ENCODE measurements at regions not wholly inside any gene's neighbourhood (a gene's known extent, or its start where the extent isn't known, plus 50 kb on each side); places are given as distances from the start of the nearest gene placed in this dataset.

- TF ChIP-seq USF2 (CRISPR knock-in tag; IDR thresholded peaks at IDR 0.05) = no peak
- no peak for TF ChIP-seq ATF3 (CRISPR knock-in tag; conservative IDR thresholded peaks at IDR 0.05)
- no peak for TF ChIP-seq CTCF (IDR thresholded peaks at IDR 0.05)
- TF ChIP-seq CREB1 (CRISPR knock-in tag; IDR thresholded peaks at IDR 0.05) = no peak
- no peak for TF ChIP-seq STAT6 (CRISPR knock-in tag; conservative IDR thresholded peaks at IDR 0.05; ENCODE audit: low read depth)
- TF ChIP-seq NR3C1 (CRISPR knock-in tag; conservative IDR thresholded peaks at IDR 0.05; ENCODE audit: low read depth) = no peak
- TF ChIP-seq ZNF121 (CRISPR knock-in tag; IDR thresholded peaks at IDR 0.05) = no peak
- no peak for TF ChIP-seq TEAD1 (CRISPR knock-in tag; IDR thresholded peaks at IDR 0.05)
- no peak for TF ChIP-seq SP1 (CRISPR knock-in tag; conservative IDR thresholded peaks at IDR 0.05)
- TF ChIP-seq E2F4 (CRISPR knock-in tag; IDR thresholded peaks at IDR 0.05; ENCODE audit: borderline replicate concordance, low read depth) = no peak
- no peak for TF ChIP-seq ZBTB21 (CRISPR knock-in tag; IDR thresholded peaks at IDR 0.05; ENCODE audit: borderline replicate concordance)
- no peak for TF ChIP-seq CBFB (CRISPR knock-in tag; IDR thresholded peaks at IDR 0.05; ENCODE audit: low read depth)
- no peak for TF ChIP-seq RORB (CRISPR knock-in tag; IDR thresholded peaks at IDR 0.05)
These were observed 514.7 kb downstream of the MAT2B start for GRCh38 chr5:164020116-164020515.
